Activated CD4-positive, alpha-beta T cell treated with anti-CD3 and anti-CD28 coated beads, Interleukin-2, amount 50 U/mL, for 24 hours (primary cell): ENCODE measurements at regions not wholly inside any gene's neighbourhood (a gene's known extent, or its start where the extent isn't known, plus 50 kb on each side); places are given as distances from the start of the nearest gene placed in this dataset.

Source experiments
- DNase-seq, 2 donors: peaks; one replicate each; pipeline ENCODE4 v3.0.0-alpha.2; 2020; ENCODE audit warnings: low read depth in 1 of 2, low spot score in 1 of 2

- DNase-seq: no peak
Measured at GRCh38 chr5:159527546-159528254, 197.4 kb upstream of the IL12B start.

- no peak for DNase-seq
Measured at GRCh38 chr5:159531554-159532105, 201.3 kb upstream of the IL12B start.

GRCh38 chr5:159533197-159533596 is 202.9 kb upstream of the IL12B start:
- no peak for DNase-seq

- DNase-seq: no peak
Measured at GRCh38 chr5:159536166-159536565, 205.9 kb upstream of the IL12B start.

GRCh38 chr5:159536646-159537045 is 206.4 kb upstream of the IL12B start:
- DNase-seq: no peak

DNA sequence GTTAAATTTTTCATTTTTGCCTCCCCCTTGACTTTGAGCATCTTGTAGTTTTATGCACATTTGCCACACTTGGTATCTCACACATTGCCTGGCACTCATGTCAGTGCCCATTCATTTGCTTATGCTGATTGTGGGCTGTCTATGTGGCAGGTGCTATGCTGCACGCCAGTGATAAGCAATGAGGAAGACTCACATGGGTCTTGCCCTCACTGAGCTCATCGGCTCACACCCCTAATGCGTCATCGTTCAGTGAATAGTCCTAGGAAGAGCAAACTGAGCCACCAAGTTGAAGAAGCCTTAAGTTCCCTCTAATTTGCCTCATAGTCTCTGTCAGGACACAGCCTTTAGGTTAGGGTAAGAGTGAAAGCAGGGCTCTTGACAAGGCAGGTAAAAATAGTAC is 209.4 kb upstream of the IL12B start:
- DNase-seq: no peak

DNA sequence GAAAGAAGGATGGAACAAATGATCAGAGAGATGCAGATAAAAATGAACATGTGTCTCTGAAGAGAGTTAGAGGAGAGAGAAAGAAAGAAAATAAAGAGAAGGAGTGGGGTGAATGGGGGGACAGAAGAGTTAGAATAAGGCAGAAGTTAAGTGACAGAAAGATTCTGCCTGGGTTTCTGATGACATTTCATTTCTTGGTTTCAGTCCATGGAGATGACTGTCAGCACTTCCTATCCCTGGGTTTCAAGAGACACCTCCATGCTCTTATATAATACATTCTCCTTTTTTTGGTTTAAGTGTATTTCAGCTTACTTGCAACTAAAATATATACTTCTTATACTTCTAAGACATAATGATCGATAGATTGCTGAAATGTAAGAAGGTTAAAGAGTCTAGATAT is 213.0 kb upstream of the IL12B start:
- no peak for DNase-seq

DNA sequence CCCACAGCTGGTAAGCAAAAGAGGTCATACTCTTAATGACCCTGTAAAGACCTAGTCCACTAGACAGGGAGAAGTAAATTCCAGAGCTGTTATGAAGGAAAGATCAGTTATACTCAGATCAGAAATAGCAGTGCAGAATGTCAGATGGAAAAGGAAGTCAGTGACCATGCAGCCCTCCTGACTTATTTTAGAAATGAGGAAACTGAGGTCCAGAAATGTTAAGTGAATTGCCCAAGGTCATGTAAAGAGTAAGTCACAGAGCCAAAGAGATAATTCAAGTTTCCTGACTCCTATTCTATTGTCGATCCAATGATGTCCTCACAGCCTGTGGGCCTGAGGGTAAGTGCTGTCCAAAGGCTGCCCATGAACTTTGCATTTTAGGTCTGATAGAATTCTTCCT is 214.9 kb upstream of the IL12B start:
- no peak for DNase-seq

DNA sequence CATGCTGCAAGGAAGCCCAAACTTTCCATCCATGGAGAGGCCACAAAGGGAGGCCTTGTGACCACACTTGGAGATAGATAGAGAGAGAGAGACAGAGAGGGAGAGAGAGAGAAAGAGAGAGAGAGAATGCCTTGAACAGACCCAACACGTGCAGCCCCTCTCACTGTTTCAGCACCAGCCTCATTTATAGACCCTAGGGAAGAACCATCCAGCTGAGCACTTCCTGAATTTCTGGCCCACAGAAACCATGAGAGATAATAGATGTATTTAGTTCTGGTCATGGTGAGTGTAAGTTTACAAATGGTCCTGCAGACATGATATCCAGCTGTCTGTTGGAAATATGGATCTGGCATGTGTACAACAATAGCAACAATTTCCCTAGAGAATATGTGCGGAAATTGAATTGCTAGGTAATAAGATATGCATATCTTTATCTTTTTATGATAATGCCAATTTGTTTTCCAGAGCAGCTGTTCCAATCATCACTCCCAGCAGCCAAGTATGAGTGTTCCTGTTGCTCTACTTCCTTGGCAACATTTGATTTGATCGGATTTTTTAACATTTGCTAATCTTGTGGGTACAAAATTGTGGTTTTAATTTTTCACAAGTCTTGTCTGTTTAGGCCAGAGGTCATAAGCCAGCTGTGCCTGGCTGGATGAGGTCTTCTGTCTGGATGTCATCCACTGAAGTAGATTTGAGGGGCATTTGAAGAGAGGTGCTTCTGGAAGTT is 217.3 kb upstream of the IL12B start:
- DNase-seq: no peak

GRCh38 chr5:159548517-159548916 is 218.2 kb upstream of the IL12B start:
- DNase-seq: no peak

DNA sequence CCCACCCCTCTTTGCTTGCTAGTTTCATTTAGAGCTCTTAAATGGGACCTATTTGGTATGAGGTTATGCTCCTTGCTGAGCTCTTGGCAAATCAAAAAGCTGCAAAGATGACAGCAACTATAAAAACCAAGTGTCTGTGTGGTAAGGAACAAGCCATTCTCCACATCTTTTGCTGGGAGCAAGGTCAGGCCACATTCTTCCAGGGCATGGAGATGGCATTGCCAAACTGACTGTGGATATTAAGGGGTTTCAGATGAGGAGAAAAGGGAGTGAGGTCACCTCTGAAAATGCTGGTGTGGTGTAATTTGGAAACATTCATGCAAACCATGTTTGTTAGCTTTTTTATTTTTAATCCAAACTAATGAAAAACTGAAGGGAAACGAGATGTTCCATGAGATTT is 218.8 kb upstream of the IL12B start:
- DNase-seq: no peak

DNA sequence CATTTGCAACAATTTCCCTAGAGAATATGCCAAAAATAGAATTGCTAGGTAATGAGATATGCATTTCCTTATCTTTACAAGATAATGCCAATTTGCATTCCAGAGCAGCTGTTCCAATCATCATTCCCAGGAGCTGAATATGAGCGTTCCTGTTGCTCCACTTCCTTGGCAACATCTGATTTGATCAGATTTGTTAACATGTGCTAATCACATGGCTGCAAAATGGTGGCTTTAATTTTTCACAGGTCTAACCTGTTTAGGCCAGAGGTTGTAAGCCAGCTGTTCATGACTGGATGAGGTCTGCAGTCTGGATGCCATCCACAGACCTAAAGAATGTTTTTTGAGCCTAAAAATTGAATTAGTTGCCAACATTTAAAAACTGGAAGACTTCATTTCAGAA is 220.7 kb upstream of the IL12B start:
- DNase-seq: no peak

DNA sequence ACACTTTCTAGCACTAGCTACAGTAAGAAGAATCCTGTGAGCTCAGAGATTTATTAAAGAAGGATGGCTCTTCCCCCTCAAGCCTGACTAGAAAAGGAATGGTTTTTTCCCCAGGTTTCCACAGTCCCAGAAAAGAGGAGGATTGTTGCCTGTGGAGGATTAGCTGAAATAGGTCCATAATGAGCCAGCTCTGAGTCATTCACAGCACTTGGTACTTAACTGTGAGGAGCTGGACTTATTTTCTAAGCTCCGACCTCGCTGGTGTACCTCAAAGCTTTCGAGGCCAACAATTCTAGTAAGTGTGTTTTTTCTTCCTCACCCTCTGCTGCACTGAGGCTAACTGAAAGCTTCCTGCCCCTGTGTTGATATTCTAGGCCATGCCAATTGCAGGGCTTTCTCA is 222.5 kb upstream of the IL12B start:
- no peak for DNase-seq

DNA sequence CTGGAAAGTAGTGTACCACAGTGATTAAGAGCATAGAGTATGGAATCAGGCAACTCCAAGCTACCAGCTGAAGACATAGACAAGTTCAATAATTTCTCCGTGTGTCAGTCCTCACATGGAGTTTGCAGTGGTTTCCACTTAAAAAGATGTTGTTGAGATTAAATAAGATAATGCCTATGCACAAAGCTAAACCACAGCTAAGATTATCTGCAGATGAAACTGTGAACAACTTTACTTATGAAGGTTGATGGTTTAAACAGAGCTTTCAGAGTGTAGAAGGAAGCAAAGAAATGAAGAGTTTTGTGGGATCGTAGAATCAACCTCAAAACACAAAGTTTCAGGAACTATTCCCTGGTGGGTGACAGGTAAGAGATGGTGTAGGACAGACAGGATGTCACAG is 223.5 kb upstream of the IL12B start:
- DNase-seq: no peak

- DNase-seq: no peak
Measured at GRCh38 chr5:159555084-159555483, 224.8 kb upstream of the IL12B start.

DNA sequence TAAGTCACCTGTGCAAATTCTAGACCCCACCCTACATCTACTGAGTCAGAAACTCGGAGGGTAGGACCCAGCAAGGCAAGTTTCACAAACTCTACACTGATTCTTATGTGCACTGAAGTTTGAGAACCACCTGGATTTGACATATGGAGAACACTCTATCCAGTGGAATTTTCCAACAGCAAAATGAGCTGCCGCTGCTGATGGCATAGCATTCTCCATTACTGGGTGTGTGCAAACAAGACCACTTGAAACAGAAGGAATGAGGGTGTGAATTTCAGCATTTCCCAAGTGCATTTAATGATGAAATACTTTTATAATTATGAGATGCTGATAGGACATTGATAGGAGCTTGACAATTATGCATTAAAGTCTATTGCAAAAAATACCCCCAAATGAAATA is 229.1 kb upstream of the IL12B start:
- DNase-seq: no peak

GRCh38 chr5:159560088-159560487 is 229.8 kb upstream of the IL12B start:
- no peak for DNase-seq

DNA sequence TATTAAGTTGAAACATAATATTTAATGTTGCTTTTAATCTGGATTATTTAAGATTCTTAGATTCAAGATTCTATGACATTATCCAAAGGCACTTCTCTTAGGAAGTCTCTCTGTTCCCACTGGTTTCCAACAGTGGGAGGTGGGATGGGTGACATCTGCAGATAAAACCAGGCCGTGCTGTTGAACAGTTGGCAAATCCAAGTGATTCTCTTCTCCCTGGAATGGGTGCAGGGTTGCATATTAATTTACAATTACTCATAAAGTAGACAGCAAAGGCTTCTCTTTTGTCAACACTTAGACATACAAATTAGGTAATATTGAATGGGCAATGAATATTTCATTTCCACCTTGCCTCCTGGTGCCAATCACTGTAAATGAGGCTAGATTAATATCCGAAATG is 233.7 kb upstream of the IL12B start:
- no peak for DNase-seq

- no peak for DNase-seq
Measured at GRCh38 chr5:159566832-159567231, 236.5 kb upstream of the IL12B start.

- no peak for DNase-seq
Measured at GRCh38 chr5:159567461-159567860, 237.2 kb upstream of the IL12B start.

DNA sequence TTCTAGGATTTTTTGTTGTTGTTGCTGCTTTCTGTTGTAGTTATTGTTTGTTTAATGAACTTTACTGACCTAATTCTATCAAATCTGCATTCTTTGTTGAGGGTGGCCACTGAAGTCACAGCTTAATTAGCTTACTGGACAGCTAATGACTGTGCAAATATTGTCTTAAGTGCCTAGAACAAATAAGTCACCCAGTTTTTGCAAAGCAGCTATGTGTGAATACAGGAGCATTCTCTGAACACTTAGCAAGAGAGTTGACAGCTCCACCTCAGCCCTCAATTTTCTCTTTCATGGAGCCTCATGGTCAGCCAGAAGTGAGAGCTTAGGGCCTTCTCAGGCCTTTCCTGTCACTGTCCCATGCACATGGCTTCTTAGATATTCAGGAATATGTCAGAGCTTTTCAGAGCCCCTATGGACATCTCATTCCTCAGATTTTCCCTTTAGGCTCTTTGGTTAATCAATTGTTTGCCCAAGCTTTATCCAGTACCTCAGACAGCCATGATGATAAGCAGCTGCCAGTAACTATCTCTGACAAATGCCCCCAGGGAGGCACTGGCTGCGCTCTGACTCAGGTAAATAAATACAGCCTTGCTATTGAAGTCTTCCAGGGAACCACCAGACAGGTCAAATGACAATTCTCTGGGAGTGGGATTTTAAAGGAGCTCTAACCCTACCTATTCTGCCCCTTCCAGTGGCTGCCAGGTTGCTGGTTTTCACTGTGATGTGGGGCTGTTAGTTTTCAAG is 241.4 kb upstream of the IL12B start:
- DNase-seq: no peak

DNA sequence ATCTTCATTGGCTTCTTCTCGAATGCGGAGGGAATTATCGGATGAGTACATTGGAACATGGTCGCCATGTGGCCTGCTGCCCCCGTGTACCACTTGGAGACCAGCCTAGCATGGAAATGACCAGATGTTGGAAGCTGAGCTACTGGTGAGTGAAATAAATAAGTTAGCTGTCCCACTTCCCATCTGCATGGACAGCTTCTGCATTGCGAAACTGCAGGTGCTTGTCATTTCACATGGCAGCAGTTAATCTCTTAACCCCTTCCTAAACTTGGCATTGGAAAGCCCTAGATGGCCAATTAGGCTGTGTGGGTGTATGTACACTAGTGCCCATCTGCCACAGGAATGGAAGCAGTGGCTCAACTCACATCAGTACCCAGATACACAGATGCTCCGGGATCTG is 246.6 kb upstream of the IL12B start:
- DNase-seq: no peak
